GM23248 (cell line): ENCODE measurements at regions not wholly inside any gene's neighbourhood (a gene's known extent, or its start where the extent isn't known, plus 50 kb on each side); places are given as distances from the start of the nearest gene placed in this dataset.

Source experiments
- DNase-seq: peaks from one replicate; pipeline ENCODE4 v3.0.0-alpha.2; 2015
- H2AFZ ChIP-seq: fragments of 200-600 bp; sonication (generic); 2 replicates; pipeline ENCODE4 v1.6.1; 2016; ENCODE audit warnings: antibody characterized with exemption
- H3F3A ChIP-seq: fragments of 200-600 bp; sonication (generic); 2 replicates; pipeline ENCODE4 v1.6.1; 2016; ENCODE audit warnings: mild to moderate bottlenecking, antibody characterized with exemption, mixed run types; ENCODE audit not compliant: insufficient read depth
- H3K27ac ChIP-seq: fragments of 200-600 bp; sonication (generic); 2 replicates; pipeline ENCODE4 v1.5.1; 2016; ENCODE audit warnings: mild to moderate bottlenecking
- H3K27me3 ChIP-seq: fragments of 200-600 bp; sonication (generic); replicated peaks from 2 replicates; pipeline ENCODE4 v1.6.1; 2016; ENCODE audit warnings: mild to moderate bottlenecking; ENCODE audit not compliant: insufficient read depth
- H3K36me3 ChIP-seq: fragments of 200-600 bp; sonication (generic); 2 replicates; pipeline ENCODE4 v1.6.1; 2016; ENCODE audit warnings: low read depth, mild to moderate bottlenecking
- H3K4me1 ChIP-seq: fragments of 200-600 bp; sonication (generic); 2 replicates; pipeline ENCODE4 v1.6.1; 2016; ENCODE audit warnings: mild to moderate bottlenecking; ENCODE audit not compliant: insufficient read depth
- H3K4me2 ChIP-seq: fragments of 200-600 bp; sonication (generic); one replicate; pipeline ENCODE4 v1.6.1; 2016; ENCODE audit warnings: mild to moderate bottlenecking; ENCODE audit not compliant: unreplicated experiment
- H3K4me3 ChIP-seq: fragments of 200-600 bp; sonication (generic); 2 replicates; pipeline ENCODE4 v1.5.1; 2016; ENCODE audit warnings: mild to moderate bottlenecking
- H3K79me2 ChIP-seq: fragments of 200-600 bp; sonication (generic); 2 replicates; pipeline ENCODE4 v1.6.1; 2016; ENCODE audit warnings: mild to moderate bottlenecking; ENCODE audit not compliant: insufficient read depth
- H3K9ac ChIP-seq: fragments of 200-600 bp; sonication (generic); 2 replicates; pipeline ENCODE4 v1.6.1; 2016; ENCODE audit warnings: mild to moderate bottlenecking
- H3K9me2 ChIP-seq: fragments of 200-600 bp; sonication (generic); 2 replicates; pipeline ENCODE4 v1.6.1; 2016; ENCODE audit warnings: mixed run types, mild to moderate bottlenecking, moderate library complexity; ENCODE audit not compliant: insufficient read depth
- H3K9me3 ChIP-seq: fragments of 200-600 bp; sonication (generic); one replicate; pipeline ENCODE4 v1.6.1; 2017; ENCODE audit warnings: low read depth
- H4K20me1 ChIP-seq: fragments of 200-600 bp; sonication (generic); 2 replicates; pipeline ENCODE4 v1.6.0; 2016; ENCODE audit not compliant: insufficient read depth
- EZH2 ChIP-seq: fragments of 200-600 bp; sonication (generic); IDR thresholded peaks from 2 replicates; pipeline ENCODE4 v1.6.1; 2018; ENCODE audit warnings: antibody characterized with exemption, mild to moderate bottlenecking; ENCODE audit not compliant: insufficient read depth, poor library complexity, severe bottlenecking
- EZH2phosphoT487 ChIP-seq: fragments of 200-600 bp; sonication (generic); IDR thresholded peaks from 2 replicates; pipeline ENCODE4 v1.6.1; 2018; ENCODE audit warnings: antibody characterized with exemption, moderate library complexity, mild to moderate bottlenecking, low read depth; ENCODE audit not compliant: insufficient read depth
- WGBS, 2 experiments: methylation state at CpG; one replicate each; pipeline ENCODE4 v1.1.6; 2015 to 2017; ENCODE audit warnings: low lambda C conversion rate in 2 of 2, low coverage in 1 of 2; ENCODE audit errors: missing lambda C conversion rate in 2 of 2; 5-methylcytosine and 5-hydroxymethylcytosine counted together
- in situ Hi-C: fragments of 300-500 bp; cut with MboI; formaldehyde crosslinking; loops from 2 replicates; pipeline ENCODE4 v1.15.0; 2020

- H3K9me3 ChIP-seq: no peaks in the 10 kb centered on the region
- DNase-seq: no peak
- H3K36me3 ChIP-seq: no peaks in the 10 kb centered on the region
- H3K79me2 ChIP-seq: no peaks in the 10 kb centered on the region
- no peak overlapping the region for H2AFZ ChIP-seq
- H3K4me1 ChIP-seq: no peaks in the 10 kb centered on the region
- no peak overlapping the region for H3K4me2 ChIP-seq
- no peak overlapping the region for H3K9ac ChIP-seq
- no peaks in the 10 kb centered on the region for H3K9me2 ChIP-seq
- in situ Hi-C loops: no loop called here
- no peaks in the 10 kb centered on the region for H3K27me3 ChIP-seq
- H3K4me3 ChIP-seq: no peak overlapping the region
- no peaks in the 10 kb centered on the region for H3F3A ChIP-seq
- no peaks in the 10 kb centered on the region for H4K20me1 ChIP-seq
- no peak for TF ChIP-seq EZH2
- H3K27ac ChIP-seq: no peak overlapping the region
Observed at GRCh38 chr6:8973395-8973794, 538.0 kb upstream of the SLC35B3 start.

DNA sequence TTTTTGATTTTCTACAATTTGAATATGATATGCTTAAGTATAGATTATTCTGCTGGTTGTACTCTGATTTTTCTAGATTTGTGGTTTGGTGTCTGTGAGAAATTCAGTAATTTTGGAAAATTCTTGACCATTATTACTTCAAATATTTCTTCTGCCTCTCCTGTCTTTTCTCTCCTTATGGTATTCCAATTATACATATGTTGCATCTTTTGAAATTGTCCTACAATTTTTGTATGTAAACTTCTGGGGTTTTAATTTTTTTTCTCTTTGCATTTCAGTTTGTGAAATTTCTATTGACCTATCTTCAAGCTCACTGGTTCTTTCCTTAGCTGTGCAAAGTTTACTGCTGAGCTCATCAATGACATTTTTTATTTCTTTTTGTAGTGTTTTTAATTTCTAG, 534.4 kb upstream of the SLC35B3 start:
- H3K27me3 ChIP-seq: no peaks in the 10 kb centered on the region
- no peaks in the 10 kb centered on the region for H3K79me2 ChIP-seq
- H2AFZ ChIP-seq: no peak overlapping the region
- H3K9me3 ChIP-seq: no peaks in the 10 kb centered on the region
- H3K27ac ChIP-seq: no peak overlapping the region
- no peaks in the 10 kb centered on the region for H3F3A ChIP-seq
- H3K4me1 ChIP-seq: no peaks in the 10 kb centered on the region
- H3K4me2 ChIP-seq: no peak overlapping the region
- in situ Hi-C loops: no loop called here
- no peaks in the 10 kb centered on the region for H3K36me3 ChIP-seq
- TF ChIP-seq EZH2: no peak
- TF ChIP-seq EZH2phosphoT487: no peak
- no peak overlapping the region for H3K4me3 ChIP-seq
- no peak for DNase-seq
- H3K9me2 ChIP-seq: no peaks in the 10 kb centered on the region
- H4K20me1 ChIP-seq: no peaks in the 10 kb centered on the region
- H3K9ac ChIP-seq: no peak overlapping the region

- in situ Hi-C loops: no loop called here
- Histone ChIP-seq H3K9ac (no peak overlapping the region), H3F3A (no peaks in the 10 kb centered on the region), H3K4me2 (no peak overlapping the region), H3K79me2 (no peaks in the 10 kb centered on the region), H3K36me3 (no peaks in the 10 kb centered on the region), H3K9me3 (no peaks in the 10 kb centered on the region), H3K27ac (no peak overlapping the region), H3K4me3 (no peak overlapping the region), H3K4me1 (no peaks in the 10 kb centered on the region), H3K9me2 (no peaks in the 10 kb centered on the region), H3K27me3 (no peaks in the 10 kb centered on the region), H4K20me1 (no peaks in the 10 kb centered on the region), H2AFZ (no peak overlapping the region)
- DNase-seq: peak; percentile 18
- TF ChIP-seq EZH2phosphoT487 (no peak), EZH2 (no peak)
Observed at GRCh38 chr6:8958894-8959511, 523.7 kb upstream of the SLC35B3 start.

- Histone ChIP-seq H3K36me3 (no peaks in the 10 kb centered on the region), H3K9me3 (no peaks in the 10 kb centered on the region), H3K9me2 (no peaks in the 10 kb centered on the region), H3K4me1 (no peaks in the 10 kb centered on the region), H3F3A (no peaks in the 10 kb centered on the region), H2AFZ (no peak overlapping the region), H3K27ac (no peak overlapping the region), H3K79me2 (no peaks in the 10 kb centered on the region), H3K4me2 (no peak overlapping the region), H3K9ac (no peak overlapping the region), H3K27me3 (no peaks in the 10 kb centered on the region), H4K20me1 (no peaks in the 10 kb centered on the region), H3K4me3 (no peak overlapping the region)
- no peak for DNase-seq
- in situ Hi-C loops: no loop called here
- 42 to 45% methylated on average over 2 of the region's 2 CpGs for WGBS, 2 experiments
- TF ChIP-seq EZH2phosphoT487 (no peak), EZH2 (no peak)
Observed at GRCh38 chr6:8953310-8953709, 518.0 kb upstream of the SLC35B3 start.

- H3K9me2 ChIP-seq: no peaks in the 10 kb centered on the region
- H2AFZ ChIP-seq: no peak overlapping the region
- H3K36me3 ChIP-seq: no peaks in the 10 kb centered on the region
- H3K27ac ChIP-seq: no peak overlapping the region
- no peaks in the 10 kb centered on the region for H3K4me1 ChIP-seq
- no peak overlapping the region for H3K4me3 ChIP-seq
- H3F3A ChIP-seq: no peaks in the 10 kb centered on the region
- H3K79me2 ChIP-seq: no peaks in the 10 kb centered on the region
- no peak overlapping the region for H3K9ac ChIP-seq
- no peaks in the 10 kb centered on the region for H4K20me1 ChIP-seq
- no peaks in the 10 kb centered on the region for H3K9me3 ChIP-seq
- no peaks in the 10 kb centered on the region for H3K27me3 ChIP-seq
- DNase-seq: no peak
- in situ Hi-C loops: no loop called here
- TF ChIP-seq EZH2phosphoT487 (no peak), EZH2 (no peak)
- H3K4me2 ChIP-seq: no peak overlapping the region
- 19 to 22% methylated on average over 4 of the region's 4 CpGs for WGBS, 2 experiments
Observed at GRCh38 chr6:8948733-8949132, 513.4 kb upstream of the SLC35B3 start.
